ENCODE measurements at regions not wholly inside any gene's neighbourhood (a gene's known extent, or its start where the extent isn't known, plus 50 kb on each side); places are given as distances from the start of the nearest gene placed in this dataset.

- no peak overlapping the region for H3K23ac ChIP-seq (ENCODE audit: insufficient read length, low read depth, low read length)
- Mint-ChIP-seq H3K36me3 (ENCODE audit: insufficient read depth in 1 of 3, low read depth in 3 of 3) (peaks cover 0 to 7% (median 6%) of the 10 kb centered on the region in 3 experiments; a peak in 2 of 7 replicates), H3K27ac (no peak overlapping the region; a peak in 1 of 7 replicates), H3K27me3 (ENCODE audit: low read depth) (peaks cover 23% of the 10 kb centered on the region), H3K9me3 (peaks cover 12 to 13% of the 10 kb centered on the region in 2 experiments; a peak in 4 of 5 replicates), H3K4me1 (peaks cover 28 to 34% of the 10 kb centered on the region in 2 experiments), H3K4me3 (no peak overlapping the region; a peak in 1 of 5 replicates)
- H3K27ac ChIP-seq (ENCODE audit: insufficient read length, low read depth, low read length), result no peak overlapping the region
- H3K9ac ChIP-seq (ENCODE audit: extremely low read depth, insufficient read length, low read length), result no peak overlapping the region
- no peak overlapping the region for H2BK12ac ChIP-seq (ENCODE audit: insufficient read length, low read depth, low read length)
- H2AFZ ChIP-seq (ENCODE audit: low read length), result no peak overlapping the region
- no peak overlapping the region for H2BK120ac ChIP-seq (ENCODE audit: low read depth, low read length, poor library complexity, severe bottlenecking)
- H2BK20ac ChIP-seq (ENCODE audit: low read depth, low read length, poor library complexity, severe bottlenecking), result no peak overlapping the region
- no peak overlapping the region for H4K91ac ChIP-seq (ENCODE audit: insufficient read length, low read depth, low read length)
- no peak overlapping the region for H3K18ac ChIP-seq (ENCODE audit: insufficient read length, low read depth, low read length)
- TF ChIP-seq CTCF (conservative IDR thresholded peaks at IDR 0.05), result no peak
- H3K4ac ChIP-seq (ENCODE audit: low read depth, low read length), result no peak overlapping the region
- 0 out of 2 replicates have a peak, but pooled peaks cover 2% of the 10 kb centered on the region for H3K27me3 ChIP-seq (ENCODE audit: insufficient read depth, low read length)
- peak; percentile 36 for DNase-seq
- H3K4me1 ChIP-seq (ENCODE audit: insufficient read depth, low read length), result no peaks in the 10 kb centered on the region; the same call in 1 of the 2 replicates
- H3K79me1 ChIP-seq (ENCODE audit: insufficient read depth, low read depth, low read length, poor library complexity, severe bottlenecking), result no peaks in the 10 kb centered on the region
- no peaks in the 10 kb centered on the region for H3K9me3 ChIP-seq (ENCODE audit: control insufficient read depth, low read depth, low read length)
- H2AK5ac ChIP-seq (ENCODE audit: insufficient read length, low read length), result no peak overlapping the region
- no peaks in the 10 kb centered on the region for H4K20me1 ChIP-seq (ENCODE audit: control insufficient read depth, insufficient read depth, insufficient read length)
- H3K14ac ChIP-seq (ENCODE audit: insufficient read depth, low read length), result no peak overlapping the region
- H3T11ph ChIP-seq (ENCODE audit: low read length), result no peak overlapping the region
- H3K79me2 ChIP-seq (ENCODE audit: insufficient read depth, low read length), result no peaks in the 10 kb centered on the region
- H3K23me2 ChIP-seq (ENCODE audit: insufficient read length, low read depth, low read length, poor library complexity, severe bottlenecking), result no peaks in the 10 kb centered on the region
- no CpG with 5 or more reads among the region's 10 CpGs for WGBS (ENCODE audit: extremely low coverage, insufficient read length, low lambda C conversion rate)
- H4K8ac ChIP-seq (replicated peaks; ENCODE audit: insufficient read length, low read depth, low read length), result no peak overlapping the region
- H3K56ac ChIP-seq (ENCODE audit: insufficient read length, low read depth, low read length), result no peak overlapping the region
- no peak overlapping the region for H4K5ac ChIP-seq (ENCODE audit: insufficient read length, low read depth, low read length)
- no peak overlapping the region for H2BK15ac ChIP-seq (ENCODE audit: low read depth, low read length)
- no peak overlapping the region for H3K4me2 ChIP-seq (ENCODE audit: insufficient read depth, insufficient read length, low read length)
- H2BK5ac ChIP-seq (ENCODE audit: insufficient read length, low read length), result no peak overlapping the region
Observed at GRCh38 chr13:111597191-111597611, 276.8 kb downstream of the TEX29 start.
